ENCODE measurements at regions not wholly inside any gene's neighbourhood (a gene's known extent, or its start where the extent isn't known, plus 50 kb on each side); places are given as distances from the start of the nearest gene placed in this dataset.

DNA sequence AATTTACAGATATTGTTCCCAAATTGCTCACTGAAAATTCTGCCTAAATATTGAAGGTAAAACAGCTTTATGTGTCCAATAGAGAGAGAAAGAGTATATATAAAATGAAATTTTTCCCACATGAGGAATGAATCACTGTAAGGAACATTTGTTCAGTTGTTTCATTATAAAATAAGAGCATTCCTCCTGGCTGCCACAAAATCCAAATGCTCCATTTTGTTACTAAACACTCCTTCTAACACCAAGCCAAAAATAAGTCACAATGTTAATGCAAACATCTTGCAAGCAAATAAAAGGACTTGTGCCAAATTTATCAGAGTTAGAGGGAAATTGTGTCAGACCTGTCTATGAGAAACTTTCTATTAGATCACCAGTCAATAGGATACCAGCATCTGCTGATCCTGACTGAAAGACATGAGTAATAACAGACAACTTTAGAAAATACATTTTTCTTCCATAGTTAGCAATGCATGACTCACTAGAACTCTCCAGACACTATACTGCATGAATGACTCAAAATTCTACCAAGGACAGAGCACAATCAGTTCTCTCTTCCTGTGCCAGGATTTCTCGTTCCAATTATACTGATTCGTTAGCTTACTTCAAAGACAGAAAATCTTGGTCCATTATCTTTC is 83.5 kb upstream of the FNDC3A start:
- TF ChIP-seq FOXK2 (IDR thresholded peaks at IDR 0.05) (no peak), TARDBP (IDR thresholded peaks at IDR 0.05) (no peak), ARNT (IDR thresholded peaks at IDR 0.05) (no peak), HDGF (IDR thresholded peaks at IDR 0.05; ENCODE audit: borderline replicate concordance) (no peak), FOXA1 (IDR thresholded peaks at IDR 0.05) (no peak), CTBP1 (IDR thresholded peaks at IDR 0.05; ENCODE audit: borderline replicate concordance) (no peak), BHLHE40 (IDR thresholded peaks at IDR 0.05; ENCODE audit: borderline replicate concordance) (no peak), L3MBTL2 (conservative IDR thresholded peaks at IDR 0.05) (no peak), LEF1 (IDR thresholded peaks at IDR 0.05; ENCODE audit: borderline replicate concordance) (no peak), SP1 (IDR thresholded peaks at IDR 0.05) (no peak)
- DNase-seq (ENCODE audit: extremely low spot score), result no peak
- CTCF ChIA-PET, result no interaction called here
- POLR2A ChIA-PET, result no interaction called here

DNA sequence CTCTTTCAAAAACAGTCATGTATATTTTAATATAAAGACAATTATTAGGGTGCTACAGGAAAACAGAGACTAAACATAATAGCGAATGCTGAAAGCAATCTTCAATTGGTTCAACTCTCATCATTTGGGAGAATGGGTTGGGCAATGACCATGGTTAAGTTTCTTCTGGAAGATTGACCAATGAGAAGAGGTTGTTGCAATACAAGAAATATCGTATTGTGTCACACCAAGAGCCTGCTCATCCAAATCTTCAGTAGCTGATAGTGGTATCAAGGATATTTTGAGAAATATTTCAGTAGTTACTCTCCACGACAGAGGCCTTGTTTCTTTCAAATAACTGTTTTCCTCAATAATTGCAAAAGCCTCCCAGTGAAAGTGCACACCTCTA is 83.0 kb upstream of the FNDC3A start:
- CTCF ChIA-PET, result no interaction called here

DNA sequence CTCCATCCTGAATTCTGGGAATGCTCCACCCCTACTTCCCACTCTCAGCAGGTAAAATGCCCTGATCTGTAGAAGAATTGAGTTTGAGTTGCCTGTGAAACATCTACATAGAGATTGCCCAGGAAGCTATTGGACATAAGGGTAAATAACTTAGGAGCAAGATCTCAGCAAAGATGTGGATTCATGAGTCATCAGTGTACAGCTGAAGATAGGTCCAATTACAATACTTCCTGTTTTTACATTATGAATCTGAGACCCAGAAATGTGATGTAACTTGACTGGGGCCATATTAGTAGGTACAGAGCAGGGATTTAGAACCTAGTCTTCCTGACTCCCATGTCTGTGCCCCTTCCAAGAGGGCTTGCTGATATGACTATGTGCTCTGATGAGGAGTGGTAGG is 79.4 kb upstream of the FNDC3A start:
- POLR2A ChIA-PET, result no interaction called here
- TF ChIP-seq LEF1 (IDR thresholded peaks at IDR 0.05; ENCODE audit: borderline replicate concordance), result no peak
- no peak for TF ChIP-seq NFRKB (IDR thresholded peaks at IDR 0.05)
- TF ChIP-seq CTBP1 (IDR thresholded peaks at IDR 0.05; ENCODE audit: borderline replicate concordance), result no peak
- TF ChIP-seq FOXK2 (IDR thresholded peaks at IDR 0.05), result no peak
- TF ChIP-seq SP1 (IDR thresholded peaks at IDR 0.05), result no peak
- TF ChIP-seq, protein P1, sequence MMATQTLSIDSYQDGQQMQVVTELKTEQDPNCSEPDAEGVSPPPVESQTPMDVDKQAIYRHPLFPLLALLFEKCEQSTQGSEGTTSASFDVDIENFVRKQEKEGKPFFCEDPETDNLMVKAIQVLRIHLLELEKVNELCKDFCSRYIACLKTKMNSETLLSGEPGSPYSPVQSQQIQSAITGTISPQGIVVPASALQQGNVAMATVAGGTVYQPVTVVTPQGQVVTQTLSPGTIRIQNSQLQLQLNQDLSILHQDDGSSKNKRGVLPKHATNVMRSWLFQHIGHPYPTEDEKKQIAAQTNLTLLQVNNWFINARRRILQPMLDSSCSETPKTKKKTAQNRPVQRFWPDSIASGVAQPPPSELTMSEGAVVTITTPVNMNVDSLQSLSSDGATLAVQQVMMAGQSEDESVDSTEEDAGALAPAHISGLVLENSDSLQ (IDR thresholded peaks at IDR 0.05), result no peak
- no peak for TF ChIP-seq HDGF (IDR thresholded peaks at IDR 0.05; ENCODE audit: borderline replicate concordance)
- TF ChIP-seq ARNT (IDR thresholded peaks at IDR 0.05), result no peak
- no peak for TF ChIP-seq FOXM1 (IDR thresholded peaks at IDR 0.05; ENCODE audit: borderline replicate concordance)
- no peak for TF ChIP-seq ZNF384 (IDR thresholded peaks at IDR 0.05)
- no peak for TF ChIP-seq L3MBTL2 (conservative IDR thresholded peaks at IDR 0.05)
- TF ChIP-seq ELF4 (IDR thresholded peaks at IDR 0.05), result no peak
- TF ChIP-seq SUZ12 (IDR thresholded peaks at IDR 0.05), result no peak
- no peak for TF ChIP-seq FOXA1 (IDR thresholded peaks at IDR 0.05)
- TF ChIP-seq TARDBP (IDR thresholded peaks at IDR 0.05), result no peak
- CTCF ChIA-PET, result no interaction called here
- DNase-seq (ENCODE audit: extremely low spot score), result no peak

More for the DNA sequence above, 83.0 kb upstream of the FNDC3A start:
- POLR2A ChIA-PET, result no interaction called here
- no peak for DNase-seq (ENCODE audit: extremely low spot score)
- TF ChIP-seq ZNF384 (IDR thresholded peaks at IDR 0.05), result no peak
- TF ChIP-seq ELF4 (IDR thresholded peaks at IDR 0.05), result no peak
- TF ChIP-seq SP1 (IDR thresholded peaks at IDR 0.05), result no peak
- no peak for TF ChIP-seq SUZ12 (IDR thresholded peaks at IDR 0.05)

DNA sequence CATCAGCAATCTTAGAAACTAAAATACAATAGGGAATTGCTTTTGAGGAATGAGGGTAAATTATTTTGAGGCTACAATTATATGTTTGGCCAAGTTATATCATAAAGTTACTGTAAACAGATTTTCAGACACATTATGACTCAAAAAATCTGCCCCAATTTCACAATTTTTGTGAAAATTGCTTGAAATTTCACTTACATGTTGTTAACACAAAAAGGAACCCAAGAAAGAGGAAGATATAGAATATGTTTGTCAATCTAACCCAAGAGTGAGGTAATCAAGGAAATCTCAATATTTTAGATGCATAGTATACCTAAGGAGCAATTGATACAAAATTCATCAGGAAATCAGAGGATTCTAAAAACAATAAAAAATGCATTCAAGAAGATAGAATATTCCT is 73.9 kb upstream of the FNDC3A start:
- ChIA-PET POLR2A (no interaction called here), CTCF (no interaction called here)
- TF ChIP-seq ARNT (IDR thresholded peaks at IDR 0.05), result no peak
- no peak for TF ChIP-seq NFRKB (IDR thresholded peaks at IDR 0.05)
- no peak for DNase-seq (ENCODE audit: extremely low spot score)

DNA sequence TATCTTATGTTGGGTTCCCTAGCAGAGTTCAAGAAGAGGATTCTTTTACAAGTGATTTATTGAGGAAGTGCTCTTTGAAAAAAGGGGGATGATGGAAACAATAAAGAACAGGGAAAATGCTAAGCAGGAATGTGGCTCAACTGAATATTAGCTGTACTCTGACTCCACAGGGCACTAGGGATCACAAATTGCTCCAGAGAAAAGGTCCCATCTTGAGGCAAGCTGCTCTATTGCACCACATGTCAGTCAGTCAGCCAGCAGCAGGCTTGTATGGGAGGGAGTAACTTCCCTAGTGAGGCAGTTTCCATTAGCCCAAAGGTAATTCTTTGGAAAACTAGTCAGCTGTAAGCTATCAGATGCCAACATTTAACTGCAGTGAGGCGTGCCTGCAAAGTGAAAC is 73.3 kb upstream of the FNDC3A start:
- POLR2A ChIA-PET, result no interaction called here

DNA sequence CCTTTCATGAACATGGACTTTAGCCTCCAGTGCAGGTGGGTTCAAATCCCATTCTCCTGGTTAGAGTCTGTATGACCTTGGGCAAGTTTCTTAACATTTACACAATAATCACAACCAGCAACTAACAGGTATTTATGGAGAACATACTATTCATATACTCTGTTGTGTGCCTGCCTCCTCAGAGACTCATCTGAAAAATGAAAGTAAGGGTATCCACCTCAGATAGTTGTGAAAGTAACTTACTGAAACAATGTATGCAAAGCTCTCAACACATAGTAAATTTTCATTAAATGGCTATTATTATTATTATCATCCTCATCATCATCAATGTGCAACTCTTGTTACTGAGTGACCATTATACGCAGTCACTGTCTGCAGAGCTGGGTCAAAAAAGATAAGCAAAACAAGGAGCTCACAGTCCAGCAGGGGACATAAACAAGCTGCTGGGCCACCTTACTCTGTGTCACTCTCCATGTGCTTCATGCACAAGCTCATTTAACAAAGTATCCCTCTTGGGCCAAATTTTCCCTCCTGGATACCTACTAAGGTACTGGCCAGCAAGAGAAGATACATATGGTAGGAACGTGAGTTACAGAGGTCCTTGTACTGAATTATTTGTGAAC is 70.9 kb upstream of the FNDC3A start:
- no peak for DNase-seq (ENCODE audit: extremely low spot score)
- TF ChIP-seq FOXK2 (IDR thresholded peaks at IDR 0.05), result no peak
- TF ChIP-seq, protein P1 (IDR thresholded peaks at IDR 0.05), result no peak
- no peak for TF ChIP-seq HDGF (IDR thresholded peaks at IDR 0.05; ENCODE audit: borderline replicate concordance)
- no peak for TF ChIP-seq BHLHE40 (IDR thresholded peaks at IDR 0.05; ENCODE audit: borderline replicate concordance)
- POLR2A ChIA-PET, result no interaction called here
- CTCF ChIA-PET, result no interaction called here

More for the DNA sequence above, 73.3 kb upstream of the FNDC3A start:
- no peak for DNase-seq (ENCODE audit: extremely low spot score)
- TF ChIP-seq CTBP1 (IDR thresholded peaks at IDR 0.05; ENCODE audit: borderline replicate concordance) (no peak), FOXM1 (IDR thresholded peaks at IDR 0.05; ENCODE audit: borderline replicate concordance) (no peak), ZNF384 (IDR thresholded peaks at IDR 0.05) (no peak), ARNT (IDR thresholded peaks at IDR 0.05) (no peak), SP1 (IDR thresholded peaks at IDR 0.05) (no peak), L3MBTL2 (conservative IDR thresholded peaks at IDR 0.05) (no peak), TARDBP (IDR thresholded peaks at IDR 0.05) (no peak), FOXK2 (IDR thresholded peaks at IDR 0.05) (no peak), FOXA1 (IDR thresholded peaks at IDR 0.05) (no peak)
- TF ChIP-seq, protein P1 (IDR thresholded peaks at IDR 0.05), result no peak
- CTCF ChIA-PET, result no interaction called here

DNA sequence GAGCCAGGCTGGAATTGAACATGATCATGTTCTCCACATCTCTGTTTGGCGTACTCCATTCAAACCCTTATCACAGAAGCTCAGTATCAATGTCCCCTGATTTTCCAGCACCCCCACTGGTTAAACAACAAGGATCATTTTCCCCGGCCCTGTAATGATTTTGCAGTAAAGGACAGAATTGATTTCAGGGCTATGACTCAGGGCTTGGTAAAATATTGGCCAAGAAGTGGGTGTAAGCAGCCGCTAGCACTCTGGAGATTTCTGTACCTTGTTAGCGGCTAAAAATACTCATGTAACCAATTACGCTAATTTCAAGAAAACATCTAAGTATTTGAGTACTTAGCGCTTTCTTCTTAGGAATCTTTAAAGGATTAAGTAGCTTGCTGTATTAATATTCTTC is 69.5 kb upstream of the FNDC3A start:
- POLR2A ChIA-PET, result no interaction called here
- no peak for DNase-seq (ENCODE audit: extremely low spot score)

More for the DNA sequence above, 69.5 kb upstream of the FNDC3A start:
- CTCF ChIA-PET, result no interaction called here
- TF ChIP-seq TARDBP (IDR thresholded peaks at IDR 0.05), result no peak
- TF ChIP-seq ELF4 (IDR thresholded peaks at IDR 0.05), result no peak
- no peak for TF ChIP-seq FOXA1 (IDR thresholded peaks at IDR 0.05)
- no peak for TF ChIP-seq L3MBTL2 (conservative IDR thresholded peaks at IDR 0.05)
- no peak for TF ChIP-seq LEF1 (IDR thresholded peaks at IDR 0.05; ENCODE audit: borderline replicate concordance)
- no peak for TF ChIP-seq SUZ12 (IDR thresholded peaks at IDR 0.05)
- TF ChIP-seq FOXM1 (IDR thresholded peaks at IDR 0.05; ENCODE audit: borderline replicate concordance), result no peak
- TF ChIP-seq SP1 (IDR thresholded peaks at IDR 0.05), result no peak
- TF ChIP-seq, protein P1 (IDR thresholded peaks at IDR 0.05), result no peak
- TF ChIP-seq NFRKB (IDR thresholded peaks at IDR 0.05), result no peak
- TF ChIP-seq BHLHE40 (IDR thresholded peaks at IDR 0.05; ENCODE audit: borderline replicate concordance), result no peak
- TF ChIP-seq CTBP1 (IDR thresholded peaks at IDR 0.05; ENCODE audit: borderline replicate concordance), result no peak
- no peak for TF ChIP-seq ZNF384 (IDR thresholded peaks at IDR 0.05)
- no peak for TF ChIP-seq ARNT (IDR thresholded peaks at IDR 0.05)

Measured in HEK293T (cell line).